Upper lobe of left lung (tissue), 6 donors: ENCODE measurements at regions not wholly inside any gene's neighbourhood (a gene's known extent, or its start where the extent isn't known, plus 50 kb on each side); places are given as distances from the start of the nearest gene placed in this dataset.

Source experiments
- ATAC-seq, 2 donors: fragments of 200-7000 bp; cut with Tn5 transposase; one replicate each; pipeline ENCODE4 v1.9.1; 2022; ENCODE audit warnings: mild to moderate bottlenecking in 2 of 2, moderate library complexity in 2 of 2; ENCODE audit not compliant: low FRiP score in 2 of 2
- DNase-seq, 2 donors: peaks; one replicate each; pipeline ENCODE4 v3.0.0-alpha.2; 2019 to 2020
- H3K27ac ChIP-seq, 4 donors: fragments of 200-600 bp; sonication (generic); one replicate each; pipeline ENCODE4 v1.5.1; 2016 to 2019
- H3K27me3 ChIP-seq, 4 donors: fragments of 200-600 bp; sonication (generic); one replicate each; pipeline ENCODE4 v1.5.1; 2017 to 2019
- H3K36me3 ChIP-seq, 4 donors: fragments of 200-600 bp; sonication (generic); one replicate each; pipeline ENCODE4 v1.5.1; 2016 to 2019
- H3K4me1 ChIP-seq, 4 donors: fragments of 200-600 bp; sonication (generic); one replicate each; pipeline ENCODE4 v1.5.1; 2018 to 2019
- H3K4me3 ChIP-seq, 4 donors: fragments of 200-600 bp; sonication (generic); one replicate each; pipeline ENCODE4 v1.5.1; 2017 to 2019; ENCODE audit warnings: mild to moderate bottlenecking in 2 of 4, moderate library complexity in 1 of 4
- H3K9me3 ChIP-seq, 4 donors: fragments of 200-600 bp; sonication (generic); one replicate each; pipeline ENCODE4 v1.5.1; 2018 to 2019
- CTCF ChIP-seq, 6 experiments: fragments of 450-650 bp in 4 of 6; fragments of 200-600 bp in 2 of 6; sonication (generic) in 2 of 6; IDR thresholded peaks; one replicate each; pipeline ENCODE4 v1.5.1; 2016 to 2019; ENCODE audit warnings: antibody characterized with exemption in 6 of 6
- EP300 ChIP-seq, 4 donors: sonication (generic); formaldehyde crosslinking; IDR thresholded peaks; one replicate each; pipeline ENCODE4 v1.5.1; 2017; ENCODE audit warnings: antibody characterized with exemption in 4 of 4, control low read depth in 2 of 4
- POLR2A ChIP-seq, 4 donors: fragments of 450-650 bp; IDR thresholded peaks; one replicate each; pipeline ENCODE4 v1.5.1; 2016 to 2017; ENCODE audit warnings: antibody characterized with exemption in 4 of 4, mild to moderate bottlenecking in 2 of 4
- POLR2AphosphoS5 ChIP-seq, 2 donors: sonication (generic); formaldehyde crosslinking; IDR thresholded peaks; one replicate each; pipeline ENCODE4 v1.5.1; 2017; ENCODE audit warnings: antibody characterized with exemption in 2 of 2
- WGBS, 2 donors: methylation state at CpG; one replicate each; pipeline ENCODE4 v1.1.5; 2017 to 2018; 5-methylcytosine and 5-hydroxymethylcytosine counted together
- donor health status: DM: no; HTN: no; CAD: no; lungs with moderate emphysema.
- donor health status: DM: no; HTN: yes; CAD: no; lungs with severe emphysema.

- H3K27me3 ChIP-seq = no peaks in the 10 kb centered on the region
- H3K9me3 ChIP-seq = no peaks in the 10 kb centered on the region
- peaks cover 0 to 4% (median 0%) of the 10 kb centered on the region in 4 donors for H3K4me1 ChIP-seq
- no peak for ATAC-seq
- no peak overlapping the region for H3K27ac ChIP-seq
- H3K4me3 ChIP-seq = no peak overlapping the region
- 89 to 91% methylated on average over 4 of the region's 4 CpGs for WGBS, 2 donors
- no peak for DNase-seq
- no peaks in the 10 kb centered on the region for H3K36me3 ChIP-seq
- no peak for TF ChIP-seq EP300 (IDR thresholded peaks at IDR 0.05)
- TF ChIP-seq POLR2A (IDR thresholded peaks at IDR 0.05) = no peak
- no peak for TF ChIP-seq CTCF (IDR thresholded peaks at IDR 0.05)
- TF ChIP-seq POLR2AphosphoS5 (IDR thresholded peaks at IDR 0.05) = no peak
These were observed 197.0 kb downstream of the ANAPC1 start for GRCh38 chr2:111686994-111687393.

- Histone ChIP-seq H3K4me1 (peaks cover 0 to 4% (median 0%) of the 10 kb centered on the region in 4 donors), H3K9me3 (no peaks in the 10 kb centered on the region), H3K36me3 (no peaks in the 10 kb centered on the region), H3K27me3 (no peaks in the 10 kb centered on the region), H3K27ac (no peak overlapping the region), H3K4me3 (no peak overlapping the region)
- no peak for DNase-seq
- TF ChIP-seq POLR2AphosphoS5 (IDR thresholded peaks at IDR 0.05) = no peak
- no peak for TF ChIP-seq EP300 (IDR thresholded peaks at IDR 0.05)
- TF ChIP-seq POLR2A (IDR thresholded peaks at IDR 0.05) = no peak
- TF ChIP-seq CTCF (IDR thresholded peaks at IDR 0.05) = no peak
- no peak for ATAC-seq
- 90 to 94% methylated on average over 4 to 10 of the region's 11 CpGs for WGBS, 2 donors
These were observed 196.1 kb downstream of the ANAPC1 start for GRCh38 chr2:111687911-111688310.

GRCh38 chr2:111688482-111688881, 195.5 kb downstream of the ANAPC1 start:
- H3K27ac ChIP-seq = no peak overlapping the region
- no peaks in the 10 kb centered on the region for H3K27me3 ChIP-seq
- TF ChIP-seq EP300 (IDR thresholded peaks at IDR 0.05) = no peak
- TF ChIP-seq CTCF (IDR thresholded peaks at IDR 0.05) = no peak
- no peak for TF ChIP-seq POLR2AphosphoS5 (IDR thresholded peaks at IDR 0.05)
- TF ChIP-seq POLR2A (IDR thresholded peaks at IDR 0.05) = no peak
- H3K4me1 ChIP-seq = peaks cover 0 to 4% (median 0%) of the 10 kb centered on the region in 4 donors
- no peak for ATAC-seq
- H3K9me3 ChIP-seq = no peaks in the 10 kb centered on the region
- H3K36me3 ChIP-seq = no peaks in the 10 kb centered on the region
- H3K4me3 ChIP-seq = no peak overlapping the region
- 74 to 75% methylated on average over 9 of the region's 9 CpGs for WGBS, 2 donors
- no peak for DNase-seq

GRCh38 chr2:111689174-111689573, 194.8 kb downstream of the ANAPC1 start:
- Histone ChIP-seq H3K4me3 (no peak overlapping the region), H3K27me3 (no peaks in the 10 kb centered on the region), H3K9me3 (no peaks in the 10 kb centered on the region), H3K27ac (no peak overlapping the region), H3K36me3 (no peaks in the 10 kb centered on the region), H3K4me1 (peaks cover 0 to 4% (median 0%) of the 10 kb centered on the region in 4 donors)
- no peak for TF ChIP-seq CTCF (IDR thresholded peaks at IDR 0.05)
- TF ChIP-seq EP300 (IDR thresholded peaks at IDR 0.05) = no peak
- no peak for TF ChIP-seq POLR2A (IDR thresholded peaks at IDR 0.05)
- no peak for TF ChIP-seq POLR2AphosphoS5 (IDR thresholded peaks at IDR 0.05)
- no peak for DNase-seq
- no peak for ATAC-seq

GRCh38 chr2:111689941-111690340, 194.1 kb downstream of the ANAPC1 start:
- TF ChIP-seq POLR2AphosphoS5 (IDR thresholded peaks at IDR 0.05) = no peak
- no peak for TF ChIP-seq POLR2A (IDR thresholded peaks at IDR 0.05)
- TF ChIP-seq EP300 (IDR thresholded peaks at IDR 0.05) = no peak
- no peak for TF ChIP-seq CTCF (IDR thresholded peaks at IDR 0.05)
- H3K27ac ChIP-seq = no peak overlapping the region
- WGBS, 2 donors = 58 to 75% methylated on average over 5 of the region's 5 CpGs
- no peaks in the 10 kb centered on the region for H3K36me3 ChIP-seq
- H3K4me1 ChIP-seq = peaks cover 0 to 4% (median 0%) of the 10 kb centered on the region in 4 donors
- no peak for DNase-seq
- no peaks in the 10 kb centered on the region for H3K27me3 ChIP-seq
- ATAC-seq = peak in 1 of 2 donors; percentile 47
- no peaks in the 10 kb centered on the region for H3K9me3 ChIP-seq
- no peak overlapping the region for H3K4me3 ChIP-seq
